ENCODE measurements at regions not wholly inside any gene's neighbourhood (a gene's known extent, or its start where the extent isn't known, plus 50 kb on each side); places are given as distances from the start of the nearest gene placed in this dataset.

DNA sequence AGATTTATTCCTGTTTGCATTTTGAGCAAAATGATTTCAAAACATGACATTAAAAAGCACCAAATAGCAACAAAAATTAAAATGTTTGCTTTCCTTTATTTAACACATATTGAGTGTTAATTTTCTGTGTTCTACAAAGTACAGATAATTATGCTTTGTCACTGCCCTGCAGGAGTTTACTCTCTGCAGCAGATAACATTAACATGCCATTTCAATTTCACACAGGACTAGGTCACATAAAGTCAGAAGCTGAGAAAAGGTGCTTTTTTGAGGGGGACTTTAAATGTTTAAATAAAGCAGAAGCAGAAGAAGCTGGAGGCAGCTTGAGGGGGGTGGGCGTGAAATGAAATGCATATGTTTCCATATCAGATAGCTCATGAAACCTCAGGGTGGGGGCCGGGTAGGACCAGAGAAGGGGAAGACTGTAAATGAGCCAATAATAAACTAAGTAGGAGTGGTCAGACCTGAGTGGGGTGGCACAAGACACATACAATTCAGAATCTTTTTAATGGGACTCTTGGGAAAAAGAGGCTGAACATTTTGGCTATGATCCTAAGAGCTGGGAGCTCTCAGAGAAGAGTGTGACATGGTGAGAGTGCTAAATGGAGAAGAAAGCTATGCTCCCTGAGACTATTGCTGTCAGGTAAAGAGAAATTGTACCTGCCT lies 387.5 kb downstream of the FAM170A start:
- DNase-seq: no peak

DNA sequence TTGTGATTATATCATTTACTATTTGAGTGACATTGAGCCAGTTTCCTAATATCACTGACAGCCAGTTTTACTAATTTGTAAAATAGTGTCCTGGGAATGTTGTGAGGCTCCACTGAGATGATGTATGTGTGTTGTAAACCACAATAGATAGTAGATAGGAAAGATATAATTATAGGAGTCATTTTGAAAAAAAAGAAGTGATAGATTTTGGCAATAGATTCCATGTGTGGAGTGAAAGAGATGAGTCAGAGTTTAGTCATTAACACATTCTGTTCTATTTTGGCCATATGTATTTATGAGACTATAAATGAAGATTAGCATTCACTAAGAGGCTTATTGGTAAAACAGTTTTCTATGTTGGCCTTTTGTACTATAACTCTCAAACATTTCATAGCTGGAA lies 388.2 kb downstream of the FAM170A start:
- DNase-seq: no peak

DNA sequence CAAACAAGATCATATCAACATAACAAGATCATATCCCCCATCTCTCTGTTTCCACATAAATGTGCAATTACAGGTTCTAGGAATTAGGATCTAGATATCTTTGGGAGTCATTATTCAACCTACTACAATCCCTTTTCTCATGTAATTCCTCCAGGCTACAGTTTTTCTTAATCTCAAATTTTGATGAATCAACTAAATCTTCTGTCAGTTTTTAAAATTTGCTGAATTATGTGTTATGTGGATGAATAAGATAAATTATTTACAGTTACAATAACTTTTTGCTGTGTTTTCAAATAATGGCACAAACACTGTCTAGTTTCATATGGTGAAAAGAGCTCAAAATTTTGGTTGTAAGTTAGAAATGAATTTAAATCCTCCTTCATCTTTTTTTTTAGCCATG lies 405.8 kb downstream of the FAM170A start:
- DNase-seq: no peak

DNA sequence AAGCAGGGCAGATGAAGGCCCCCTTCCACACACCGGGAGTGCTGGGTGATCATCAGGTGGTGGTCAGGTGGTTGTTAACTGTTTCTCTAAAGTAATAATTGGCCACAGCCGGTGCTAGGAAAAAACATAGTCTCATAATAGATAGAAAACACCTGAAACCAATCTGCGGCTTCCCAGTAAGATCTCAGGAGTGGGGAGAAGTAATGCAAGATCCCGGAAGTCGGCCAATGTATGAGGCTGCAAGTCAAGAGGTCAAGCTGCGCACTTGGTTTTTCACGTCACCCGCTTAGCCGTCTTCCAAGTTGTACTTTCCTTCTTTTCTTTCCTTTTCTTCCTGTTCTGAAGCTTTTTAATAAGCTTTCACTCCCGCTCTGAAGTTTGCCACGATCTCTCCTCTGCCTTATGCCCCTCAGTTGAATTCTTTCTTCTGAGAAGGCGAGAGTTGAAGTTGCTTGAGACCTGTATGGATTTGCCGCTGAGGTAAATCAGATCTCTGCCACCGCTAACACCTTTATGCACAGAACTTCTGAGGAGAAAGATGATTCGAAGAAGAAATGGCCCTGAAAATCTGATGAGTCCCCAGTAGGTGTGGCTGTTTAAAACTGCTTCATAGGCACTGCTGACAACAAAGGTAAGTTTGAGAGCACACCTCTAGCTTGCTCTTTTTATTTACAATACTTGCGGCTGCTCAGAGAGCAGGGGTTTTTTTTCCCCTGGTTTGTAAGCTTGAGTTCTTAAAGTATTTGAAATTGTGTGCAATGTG lies 406.6 kb downstream of the FAM170A start:
- no peak for DNase-seq

DNA sequence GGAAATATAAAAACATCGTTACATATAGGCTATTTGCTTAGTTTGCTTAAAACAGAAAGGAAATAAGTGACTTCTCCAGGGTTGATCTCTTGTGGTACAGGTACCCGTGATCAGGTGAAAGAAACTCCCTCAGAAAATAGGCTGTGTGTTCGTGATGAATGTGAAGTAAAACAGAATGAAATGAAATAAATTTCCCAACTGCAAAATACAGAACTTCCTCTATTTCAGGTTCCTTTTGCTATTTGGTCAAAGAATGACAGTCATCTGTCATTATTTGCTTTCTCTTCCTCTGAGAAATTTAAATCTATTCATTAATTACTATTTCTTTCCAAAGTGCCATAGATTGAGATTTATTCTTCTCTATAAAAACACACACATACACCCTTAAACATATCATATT lies 408.1 kb downstream of the FAM170A start:
- DNase-seq: no peak

DNA sequence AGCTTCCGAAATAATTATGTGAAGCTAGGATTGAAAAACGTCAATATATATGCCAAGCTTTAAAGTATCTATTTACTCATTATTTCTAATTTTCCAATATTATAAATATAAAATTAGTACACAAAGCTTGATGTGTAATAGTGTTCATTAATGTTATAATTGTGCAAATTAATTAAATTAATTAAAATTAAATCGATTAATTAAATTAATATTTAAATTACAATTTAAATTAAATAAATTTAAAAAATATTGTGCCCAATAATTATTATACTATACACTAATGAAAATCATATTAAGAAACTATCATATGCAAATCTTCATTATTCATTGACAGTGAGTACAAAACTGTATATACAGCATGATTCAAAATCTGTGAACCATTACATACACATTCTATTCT lies 409.8 kb downstream of the FAM170A start:
- DNase-seq: no peak

DNA sequence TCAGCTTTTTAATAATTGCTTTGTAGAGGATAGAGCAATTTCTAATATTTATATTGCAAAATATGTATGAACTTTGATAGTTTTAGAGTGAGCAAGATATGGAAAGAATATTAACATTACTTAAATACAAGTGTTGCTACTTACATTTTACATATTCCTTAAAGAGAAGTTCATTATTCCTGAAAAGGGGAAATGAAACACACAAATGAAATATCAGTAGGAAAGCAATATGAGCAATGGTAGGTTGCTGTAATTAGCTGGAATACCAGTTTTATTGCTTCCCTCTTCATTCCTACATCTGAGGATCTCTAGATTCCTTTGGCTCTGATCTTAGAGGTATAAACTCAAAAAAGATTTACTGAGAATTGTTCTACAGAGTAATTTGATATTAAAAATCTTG lies 414.1 kb downstream of the FAM170A start:
- no peak for DNase-seq

DNA sequence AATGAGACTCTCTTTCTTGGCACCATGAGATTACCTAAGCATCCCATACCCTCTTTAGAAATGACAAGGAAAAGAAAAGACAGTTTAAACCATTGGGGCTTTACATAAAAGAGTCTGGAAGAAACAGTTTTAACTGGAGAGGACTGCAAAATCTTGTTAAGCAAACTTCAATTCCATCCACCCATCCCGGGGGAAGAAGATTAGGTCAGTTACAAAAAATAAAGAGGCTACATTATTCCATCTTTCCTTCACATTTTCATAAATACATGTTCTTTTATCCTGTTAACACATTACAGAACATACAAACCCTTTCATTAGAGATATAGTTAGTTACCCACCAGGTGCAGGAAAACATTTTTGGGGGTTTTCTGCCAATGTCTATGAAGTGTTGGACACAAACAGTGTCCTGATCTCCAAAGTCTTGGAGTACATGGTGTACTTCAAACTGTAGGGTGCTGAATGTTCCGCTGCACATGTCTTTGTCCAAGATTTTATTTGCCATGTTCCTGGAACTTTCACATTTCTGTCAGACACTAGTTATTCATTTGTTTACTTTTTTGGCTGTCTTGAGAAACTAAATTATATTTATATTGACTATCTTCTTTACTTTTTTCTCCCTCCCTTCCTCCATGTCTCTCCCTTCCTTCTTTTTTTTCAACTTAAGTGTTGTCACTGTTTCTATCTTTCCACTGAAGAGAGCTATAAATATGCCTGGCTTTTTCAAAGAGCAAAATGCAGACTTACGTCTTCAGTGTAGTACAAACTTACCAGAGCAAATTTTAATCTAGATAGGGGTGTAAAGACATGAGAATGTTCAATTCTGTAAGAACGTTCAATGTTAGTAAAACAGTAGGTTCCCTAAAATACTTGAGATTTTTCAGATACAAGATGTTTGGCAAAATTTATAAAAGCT lies 410.9 kb upstream of the PRR16 start:
- DNase-seq: no peak

DNA sequence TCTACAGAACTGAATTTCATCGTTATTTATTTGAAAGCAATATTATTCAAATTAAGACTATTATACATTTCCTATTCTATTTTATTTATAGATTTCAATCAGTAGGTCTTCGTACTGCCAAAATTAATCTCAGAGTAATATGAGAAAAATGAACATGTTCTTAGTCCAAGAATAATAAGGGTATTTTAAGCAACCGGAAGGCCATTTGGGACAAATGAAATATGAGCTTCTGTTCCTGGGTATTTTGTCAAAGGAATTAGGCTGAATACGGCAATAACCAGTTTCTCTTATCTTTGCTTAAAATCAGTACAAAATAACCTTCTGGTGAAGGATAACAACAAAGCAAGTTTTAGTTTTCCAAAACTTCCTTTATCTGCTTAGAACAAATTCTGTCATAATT lies 410.3 kb upstream of the PRR16 start:
- DNase-seq: no peak

DNA sequence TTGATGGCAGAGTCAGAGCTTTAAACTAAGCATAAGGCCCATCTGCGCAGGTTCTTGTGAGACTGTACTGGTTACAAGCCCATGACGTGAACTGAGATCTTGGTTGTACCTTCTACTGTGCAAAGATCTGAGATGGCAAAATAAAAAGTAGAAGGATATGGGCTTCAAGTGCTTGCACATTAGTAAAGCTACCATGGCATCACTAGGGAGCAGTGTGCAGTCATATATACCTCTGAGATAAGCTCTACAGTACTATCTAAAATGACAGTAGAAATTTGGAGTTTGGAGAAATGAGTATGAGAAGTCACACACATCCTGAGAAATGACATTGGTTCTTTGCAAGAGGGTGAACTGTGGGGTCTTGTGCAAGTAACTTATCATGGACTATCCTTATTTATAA lies 408.2 kb upstream of the PRR16 start:
- DNase-seq: no peak

DNA sequence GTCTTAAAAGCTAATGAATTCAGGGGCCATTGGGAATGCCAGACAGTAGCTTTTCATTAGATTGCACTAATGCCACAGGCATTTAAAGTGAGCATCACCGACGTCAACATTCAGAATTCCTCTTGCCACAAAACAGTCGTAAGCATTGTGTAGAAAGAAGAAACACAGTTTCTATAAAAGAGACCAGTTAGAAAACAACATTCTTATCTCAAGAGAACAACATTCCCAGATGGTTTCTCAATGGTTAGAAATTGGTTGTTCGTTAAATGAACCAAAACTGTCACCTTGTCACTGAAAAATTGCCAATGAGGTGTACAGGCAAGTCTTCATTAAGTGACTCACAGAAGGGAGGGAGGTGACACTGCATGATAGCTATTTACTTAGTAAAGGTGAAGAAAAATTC lies 401.6 kb upstream of the PRR16 start:
- DNase-seq: no peak

DNA sequence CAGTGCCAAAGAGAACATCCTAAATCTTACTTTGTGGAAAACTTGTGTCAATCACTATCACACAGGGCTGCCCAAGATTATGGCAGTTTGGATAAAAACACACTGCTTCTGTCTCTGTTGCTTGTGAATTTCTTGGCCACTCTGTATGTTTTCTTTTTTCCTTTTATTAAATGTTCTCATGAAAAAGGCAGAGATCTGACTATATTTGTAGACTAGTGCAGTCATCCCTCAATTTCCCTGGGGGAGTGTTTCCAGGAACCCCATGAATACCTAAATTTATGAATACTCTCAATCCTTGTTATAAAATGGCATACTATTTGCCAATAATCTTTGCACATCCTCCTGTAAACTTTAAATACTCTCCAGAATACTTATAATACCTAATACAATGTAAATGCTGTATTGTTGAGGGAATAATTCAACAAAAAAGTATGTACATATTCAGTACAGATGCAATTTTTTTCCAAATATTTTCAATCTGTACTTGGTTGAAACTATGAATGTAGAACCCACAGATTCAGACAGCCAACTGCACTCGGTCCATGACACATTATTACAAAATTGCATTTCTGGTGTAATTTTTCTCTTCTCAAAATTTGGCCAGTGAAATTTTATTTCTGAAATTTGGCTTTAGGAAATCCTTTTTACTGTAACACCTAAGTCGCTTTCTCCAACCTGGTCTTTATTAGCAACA lies 391.9 kb upstream of the PRR16 start:
- DNase-seq: no peak

DNA sequence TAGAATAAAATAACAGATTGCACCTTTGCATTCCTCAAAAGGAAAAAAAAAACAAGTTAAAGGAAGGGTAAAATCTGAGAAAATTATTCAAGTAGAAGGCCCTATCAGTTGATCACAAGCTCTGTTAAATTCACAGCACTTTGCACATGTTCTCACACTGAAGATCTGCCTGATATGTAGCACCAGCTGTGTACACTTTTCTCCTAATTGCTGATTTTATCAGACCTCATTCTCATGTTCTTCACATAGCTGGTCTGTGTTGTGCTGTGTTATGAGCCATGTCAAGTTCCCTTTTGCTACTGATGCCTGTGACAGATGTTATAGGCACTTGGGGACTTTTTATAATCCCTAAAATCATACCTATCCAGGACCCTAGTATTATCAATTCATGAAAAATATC lies 390.4 kb upstream of the PRR16 start:
- no peak for DNase-seq

DNA sequence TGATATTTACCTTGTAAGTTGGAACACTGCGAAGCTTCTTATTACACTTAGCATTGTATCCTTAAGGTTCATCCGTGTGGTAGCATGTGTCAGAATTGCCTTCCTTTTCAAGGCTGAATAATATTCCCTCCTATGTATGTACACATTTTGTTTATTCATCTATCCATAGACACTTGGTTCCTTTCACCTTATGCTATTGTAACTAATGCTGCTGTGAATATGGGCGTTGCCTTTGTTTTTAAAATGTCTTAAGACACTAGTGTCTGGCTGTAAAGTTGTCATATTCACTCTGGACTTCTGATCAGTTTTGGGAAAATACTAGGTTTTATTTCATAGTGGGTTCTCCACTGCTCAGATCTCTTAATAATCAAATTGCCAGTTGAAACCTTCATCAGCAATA lies 383.3 kb upstream of the PRR16 start:
- DNase-seq: no peak

DNA sequence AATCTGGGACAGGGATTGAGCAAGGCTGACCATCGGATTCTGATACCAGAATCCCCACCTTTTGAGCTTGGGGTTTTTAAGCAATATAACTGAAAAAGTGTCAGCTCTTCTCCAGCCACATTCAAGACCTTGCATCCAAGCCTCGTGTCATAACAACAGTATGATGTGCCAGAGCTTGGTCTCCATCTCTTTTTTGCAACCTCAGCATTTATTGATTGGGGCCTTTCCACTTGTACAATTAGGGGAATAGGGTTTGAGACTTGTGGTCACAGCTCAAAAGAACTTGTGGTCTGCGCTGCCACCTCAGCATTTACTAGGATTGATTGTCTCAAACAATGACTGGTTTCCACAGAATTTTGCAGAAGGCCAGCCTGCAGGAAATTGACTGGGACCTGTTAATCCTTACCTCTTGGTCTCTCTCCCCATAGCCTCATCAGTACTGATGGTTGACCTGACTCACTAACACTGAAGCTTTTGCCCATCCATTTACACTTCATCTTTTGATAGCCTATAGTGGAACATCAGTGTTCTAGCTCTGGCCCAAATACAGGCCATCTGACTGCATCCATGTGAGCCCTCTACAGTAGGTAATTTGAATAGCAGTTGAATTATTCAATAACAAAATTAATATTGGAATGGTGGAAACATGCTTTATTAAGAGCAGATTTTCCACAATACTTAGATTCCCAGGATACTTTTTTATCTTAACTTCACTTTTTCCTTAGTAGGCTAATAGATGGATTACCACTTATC lies 381.6 kb upstream of the PRR16 start:
- no peak for DNase-seq

DNA sequence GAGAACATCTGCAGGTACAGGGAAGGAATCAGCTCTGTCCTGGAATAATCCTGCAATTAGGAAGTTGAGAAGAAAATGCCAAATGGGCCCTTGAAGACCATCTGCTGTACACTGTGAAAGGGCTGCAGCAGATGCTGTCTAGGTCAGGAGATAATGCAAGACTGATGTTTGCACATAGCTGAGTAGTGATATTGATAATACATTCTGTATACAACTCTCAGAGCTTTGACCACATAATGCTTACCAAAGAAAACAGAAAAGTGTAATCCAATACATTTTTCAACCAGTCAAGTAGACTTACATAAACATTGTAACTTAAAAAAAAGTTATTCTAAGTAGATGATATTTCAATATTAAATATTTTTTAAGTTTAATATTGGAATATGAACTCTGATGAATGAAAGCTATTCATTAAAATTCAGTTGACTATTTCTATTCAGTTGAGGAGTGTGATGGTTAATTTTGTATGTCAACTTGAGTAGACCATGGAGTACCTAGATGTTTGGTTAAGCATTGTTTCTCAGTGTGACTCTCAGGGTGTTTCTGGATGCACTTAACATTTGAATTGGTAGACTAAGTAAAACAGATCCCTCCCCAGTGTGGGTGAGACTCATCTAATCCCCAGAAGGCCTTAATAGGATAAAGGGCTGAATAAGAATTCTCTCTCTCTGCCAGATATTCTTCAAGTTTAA lies 380.1 kb upstream of the PRR16 start:
- no peak for DNase-seq

DNA sequence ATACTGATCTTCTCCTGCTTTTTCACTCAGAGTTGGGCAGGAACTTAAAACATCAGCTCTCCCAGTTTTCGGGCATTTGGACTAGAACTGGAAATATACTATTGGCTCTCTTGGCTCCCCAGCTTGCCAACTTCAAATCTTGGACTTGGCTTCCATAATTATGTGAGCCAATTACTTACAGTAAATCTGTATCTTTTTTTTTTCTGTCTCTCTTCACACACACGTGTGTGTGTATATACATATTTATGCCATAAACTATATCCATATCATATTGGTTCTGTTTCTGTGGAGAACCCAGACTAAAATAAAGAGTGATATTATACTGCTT lies 379.6 kb upstream of the PRR16 start:
- no peak for DNase-seq

DNA sequence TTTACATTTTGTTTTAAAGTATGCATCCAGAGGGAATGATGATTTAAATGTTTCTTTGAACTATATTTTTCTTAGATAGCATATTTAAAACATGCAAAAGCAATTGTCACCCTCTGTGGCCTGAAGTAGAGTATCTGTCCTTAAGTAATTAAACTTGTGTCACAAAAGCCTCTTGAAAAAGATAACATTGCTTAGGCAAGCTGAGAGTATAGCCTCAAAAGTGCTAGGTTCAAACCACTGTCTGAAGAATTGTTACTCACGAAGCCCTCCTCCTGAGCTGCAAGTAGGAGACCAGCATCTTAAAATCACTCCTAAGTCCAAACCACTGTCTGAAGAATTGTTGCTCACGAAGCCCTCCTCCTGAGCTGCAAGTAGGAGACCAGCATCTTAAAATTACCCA lies 378.0 kb upstream of the PRR16 start:
- DNase-seq: no peak

DNA sequence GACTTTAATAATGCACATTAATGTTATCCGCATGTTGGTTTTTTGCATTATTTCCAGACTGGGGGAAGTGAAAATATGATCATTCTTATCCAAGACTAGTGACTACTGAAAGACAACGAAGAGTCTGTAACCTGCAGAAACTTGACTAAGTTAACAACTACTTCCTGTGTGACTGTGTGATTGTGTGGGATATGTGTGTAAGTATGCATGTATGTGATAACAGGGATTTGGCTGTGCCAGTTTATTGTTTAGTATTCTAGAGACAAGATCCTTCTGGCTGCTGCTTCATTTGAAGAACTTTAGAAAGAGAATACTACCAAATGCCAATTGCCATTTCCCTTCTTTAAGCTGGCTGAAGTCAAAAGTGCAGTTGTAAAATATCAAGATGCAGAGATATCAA lies 375.7 kb upstream of the PRR16 start:
- DNase-seq: no peak

DNA sequence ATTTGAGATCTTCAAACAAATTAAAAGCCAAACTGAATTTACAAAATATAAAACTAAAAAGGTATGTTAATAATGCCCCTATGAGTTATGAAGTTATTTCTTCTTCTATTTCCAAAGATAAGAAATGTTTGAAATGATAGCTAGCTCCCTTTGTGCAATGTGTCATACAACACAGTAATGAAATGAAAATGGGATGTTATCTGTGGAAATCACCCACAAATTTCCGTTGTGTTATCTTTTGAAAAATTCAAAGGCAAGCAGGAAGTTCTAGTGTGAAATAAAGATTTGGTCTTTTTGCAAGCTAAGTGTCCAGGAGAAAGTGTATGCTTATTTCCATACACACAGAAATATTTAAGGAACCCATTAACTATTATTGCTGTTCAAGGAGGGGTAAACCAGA lies 375.3 kb upstream of the PRR16 start:
- no peak for DNase-seq

DNA sequence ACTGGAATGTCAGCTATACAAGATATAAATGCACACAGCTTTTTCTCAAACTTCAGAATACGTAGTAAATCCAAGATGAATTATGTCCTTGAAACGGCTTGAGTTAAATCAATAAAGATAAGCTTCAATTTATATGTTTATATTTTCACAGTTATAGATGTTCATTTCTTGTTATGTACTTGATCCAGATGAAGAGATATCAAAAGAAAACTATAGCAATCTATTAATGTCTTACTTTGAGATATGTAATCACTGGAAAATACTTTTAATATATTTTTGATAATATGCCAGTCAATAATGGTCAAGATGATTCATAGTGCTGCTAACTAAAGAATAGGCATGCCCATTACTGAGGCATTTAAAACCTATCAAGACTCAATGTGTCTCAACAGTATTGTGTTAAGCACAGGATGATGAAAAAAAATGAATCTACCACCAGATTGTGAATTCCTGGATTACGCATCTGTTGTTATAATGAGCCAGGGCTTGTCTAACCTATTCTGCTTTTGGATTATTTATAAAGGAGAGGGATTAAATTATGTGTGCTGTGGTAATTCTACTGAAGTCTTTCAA lies 372.6 kb upstream of the PRR16 start:
- DNase-seq: no peak
